ENCODE measurements at regions not wholly inside any gene's neighbourhood (a gene's known extent, or its start where the extent isn't known, plus 50 kb on each side); places are given as distances from the start of the nearest gene placed in this dataset.

- TF ChIP-seq POLR2AphosphoS5 (IDR thresholded peaks at IDR 0.05; ENCODE audit: low read depth, low read length) (no peak), TAF1 (IDR thresholded peaks at IDR 0.05; ENCODE audit: borderline replicate concordance, insufficient read depth, low read length) (no peak), FOXP2 (optimal IDR thresholded peaks at IDR 0.05; ENCODE audit: borderline replicate concordance, extremely low read depth, extremely low read length, insufficient read depth) (no peak), REST (IDR thresholded peaks at IDR 0.05; ENCODE audit: insufficient read depth in 1 of 2, low read depth in 2 of 2, low read length in 2 of 2) (no peak)
These were observed 85.4 kb upstream of the DHX15 start for GRCh38 chr4:24669751-24670150.

Data from PFSK-1 (cell line).